Duodenal mucosa (tissue), 2 donors: ENCODE measurements at regions not wholly inside any gene's neighbourhood (a gene's known extent, or its start where the extent isn't known, plus 50 kb on each side); places are given as distances from the start of the nearest gene placed in this dataset.

Experiments used
- H3K27ac ChIP-seq: one replicate; pipeline ENCODE4 v1.7.0; 2013; ENCODE audit warnings: low read depth, low read length
- H3K27me3 ChIP-seq, 2 donors: one replicate each; pipeline ENCODE4 v1.7.0; 2013; ENCODE audit warnings: low read length in 2 of 2, control low read depth in 1 of 2; ENCODE audit not compliant: insufficient read depth in 2 of 2, control insufficient read depth in 1 of 2
- H3K36me3 ChIP-seq, 2 donors: one replicate each; pipeline ENCODE4 v1.7.0; 2013; ENCODE audit warnings: low read length in 2 of 2, control low read depth in 1 of 2; ENCODE audit not compliant: insufficient read depth in 2 of 2, control insufficient read depth in 1 of 2
- H3K4me1 ChIP-seq, 2 donors: one replicate each; pipeline ENCODE4 v1.7.0; 2013; ENCODE audit warnings: low read length in 2 of 2, control low read depth in 1 of 2; ENCODE audit not compliant: insufficient read depth in 2 of 2, control insufficient read depth in 1 of 2
- H3K4me3 ChIP-seq, 2 donors: one replicate each; pipeline ENCODE4 v1.7.0; 2013; ENCODE audit warnings: low read length in 2 of 2, low read depth in 1 of 2
- H3K9ac ChIP-seq, 2 donors: one replicate each; pipeline ENCODE4 v1.7.0; 2013; ENCODE audit warnings: low read length in 2 of 2, low read depth in 1 of 2
- H3K9me3 ChIP-seq, 2 donors: one replicate each; pipeline ENCODE4 v1.7.0; 2013; ENCODE audit warnings: low read length in 2 of 2, control low read depth in 1 of 2; ENCODE audit not compliant: control insufficient read depth in 1 of 2

- Histone ChIP-seq H3K9ac (no peak overlapping the region), H3K27me3 (no peaks in the 10 kb centered on the region), H3K27ac (no peak overlapping the region), H3K4me3 (no peak overlapping the region), H3K9me3 (no peaks in the 10 kb centered on the region), H3K4me1 (no peaks in the 10 kb centered on the region), H3K36me3 (no peaks in the 10 kb centered on the region)
These were observed 57.0 kb upstream of the PRKCQ start for GRCh38 chr10:6637053-6637452.

GRCh38 chr10:6635784-6636183, 55.7 kb upstream of the PRKCQ start:
- no peak overlapping the region for H3K9ac ChIP-seq
- H3K27ac ChIP-seq, result no peak overlapping the region
- H3K36me3 ChIP-seq, result no peaks in the 10 kb centered on the region
- no peaks in the 10 kb centered on the region for H3K9me3 ChIP-seq
- H3K4me1 ChIP-seq, result no peaks in the 10 kb centered on the region
- no peaks in the 10 kb centered on the region for H3K27me3 ChIP-seq
- H3K4me3 ChIP-seq, result no peak overlapping the region
